ENCODE measurements at regions not wholly inside any gene's neighbourhood (a gene's known extent, or its start where the extent isn't known, plus 50 kb on each side); places are given as distances from the start of the nearest gene placed in this dataset.

- no peak for DNase-seq
Measured at GRCh38 chr3:140748-141330, 55.7 kb upstream of the CHL1 start.

Measured in DMS79 (cell line).